K562 (cell line): ENCODE measurements at regions not wholly inside any gene's neighbourhood (a gene's known extent, or its start where the extent isn't known, plus 50 kb on each side); places are given as distances from the start of the nearest gene placed in this dataset.

Experiments
- ATAC-seq: fragments of 200-7000 bp; cut with Tn5 transposase; 3 replicates; pipeline ENCODE4 v1.9.1; 2020; ENCODE audit warnings: moderate library complexity
- BruUV-seq: library from RNA; stranded (reverse); fragments of 400-500 nt; replicated peaks from 2 replicates; lab custom pipeline; 2021; lab: Mats Ljungman, UMichigan
- CTCF ChIA-PET: fragments of 300-600 bp; formaldehyde crosslinking; extraction: SDS; loops from one replicate; lab custom pipeline; 2021; ENCODE audit warnings: low intra/inter-chr PET ratio; lab: Yijun Ruan, JAX
- POLR2A ChIA-PET: fragments of 300-600, 350-650 bp; sonication (Branson Sonifier 250); formaldehyde crosslinking; extraction: SDS; loops from one replicate; lab custom pipeline; 2021; ENCODE audit warnings: antibody characterized with exemption, inconsistent platforms; lab: Yijun Ruan, JAX
- DNase-seq, 4 experiments: peaks; one replicate each; pipeline versions ENCODE4 v3.0.0 to v3.0.0-alpha.2; 2011 to 2018; ENCODE audit warnings: low spot score in 3 of 4, mixed read lengths in 3 of 4; ENCODE audit errors: extremely low read depth in 1 of 4
- FAIRE-seq: peaks from 2 replicates; lab custom pipeline; 2011; peaks lifted over from hg19 to GRCh38; lab: Jason Lieb, UNC
- H2AFZ ChIP-seq: 2 replicates; pipeline ENCODE4 v1.6.0; 2011; ENCODE audit warnings: low read depth, low read length, control low read depth, inconsistent platforms
- H3K27ac ChIP-seq: fragments of 200-600 bp; 3 replicates; pipeline ENCODE4 v1.8.0; 2011; ENCODE audit warnings: low read depth, mild to moderate bottlenecking, control low read depth, inconsistent platforms, low read length, moderate library complexity, mixed read lengths; ENCODE audit errors: extremely low read depth
- H3K27me3 ChIP-seq, 2 experiments: fragments of 300-600 bp in 1 of 2; 2 replicates in 1 of 2; 3 replicates in 1 of 2; pipeline versions ENCODE4 v1.6.0 to v1.8.0; 2011; ENCODE audit warnings: inconsistent platforms in 2 of 2, low read length in 2 of 2, mild to moderate bottlenecking in 1 of 2, mixed read lengths in 1 of 2, moderate library complexity in 1 of 2; ENCODE audit not compliant: control insufficient read depth in 2 of 2, insufficient read depth in 2 of 2
- H3K36me3 ChIP-seq: fragments of 300-600 bp; 3 replicates; pipeline ENCODE4 v1.8.0; 2011; ENCODE audit warnings: mild to moderate bottlenecking, low read length, inconsistent platforms; ENCODE audit not compliant: control insufficient read depth, insufficient read depth
- H3K4me1 ChIP-seq, 2 experiments: fragments of 200-600 bp in 1 of 2; replicated peaks in 1 of 2; 2 replicates in 1 of 2; 3 replicates in 1 of 2; pipeline versions ENCODE4 v1.5.1 to v1.8.0; 2011; ENCODE audit warnings: inconsistent platforms in 2 of 2, low read length in 2 of 2, mild to moderate bottlenecking in 1 of 2, mixed read lengths in 1 of 2, moderate library complexity in 1 of 2; ENCODE audit not compliant: control insufficient read depth in 2 of 2, insufficient read depth in 2 of 2
- H3K4me2 ChIP-seq: 2 replicates; pipeline ENCODE4 v1.6.1; 2011; ENCODE audit warnings: low read length, control low read depth, inconsistent platforms, mixed read lengths; ENCODE audit not compliant: insufficient read depth
- H3K4me3 ChIP-seq: fragments of 200-600 bp; sonication (generic), shearing (Covaris generic); 2 replicates; pipeline ENCODE4 v1.5.1; 2016; ENCODE audit warnings: control low read depth, inconsistent platforms
- H3K79me2 ChIP-seq: fragments of 200-600 bp; 3 replicates; pipeline ENCODE4 v1.8.0; 2011; ENCODE audit warnings: low read length, inconsistent platforms; ENCODE audit not compliant: control insufficient read depth, insufficient read depth
- H3K9ac ChIP-seq, 2 experiments: 2 replicates each; pipeline versions ENCODE4 v1.6.0 to v1.6.1; 2011; ENCODE audit warnings: low read depth in 2 of 2, low read length in 2 of 2, control low read depth in 1 of 2, inconsistent platforms in 1 of 2, mild to moderate bottlenecking in 1 of 2, mixed read lengths in 1 of 2; ENCODE audit not compliant: insufficient read depth in 1 of 2
- H3K9me1 ChIP-seq: one replicate; pipeline ENCODE4 v1.6.0; 2011; ENCODE audit warnings: inconsistent platforms, mild to moderate bottlenecking, low read length, moderate library complexity; ENCODE audit not compliant: control insufficient read depth, insufficient read depth
- H3K9me3 ChIP-seq: replicated peaks from 2 replicates; pipeline ENCODE4 v1.5.1; 2011; ENCODE audit warnings: low read depth, low read length, inconsistent platforms; ENCODE audit not compliant: control insufficient read depth, insufficient read depth
- H4K20me1 ChIP-seq: replicated peaks from 2 replicates; pipeline ENCODE4 v1.6.1; 2011; ENCODE audit warnings: low read length, inconsistent platforms, mixed read lengths; ENCODE audit not compliant: control insufficient read depth, insufficient read depth
- ATF3 ChIP-seq, 2 experiments: fragments of 450-650 bp in 1 of 2; sonication (generic) in 1 of 2; formaldehyde crosslinking in 1 of 2; IDR thresholded peaks in 1 of 2; conservative IDR thresholded peaks in 1 of 2; 2 replicates each; pipeline versions ENCODE4 v1.6.1 to v1.8.1; 2016 to 2023; ENCODE audit warnings: mild to moderate bottlenecking in 2 of 2, moderate library complexity in 2 of 2, inconsistent platforms in 1 of 2, missing genetic modification reagents in 1 of 2
- CBX2 ChIP-seq: fragments of 200-600 bp; sonication (generic); IDR thresholded peaks from one replicate; pipeline ENCODE4 v1.6.1; 2012; ENCODE audit warnings: mild to moderate bottlenecking, low read length, inconsistent platforms; ENCODE audit not compliant: insufficient read depth, poor library complexity, severe bottlenecking
- E2F6 ChIP-seq, 2 experiments: IDR thresholded peaks; 2 replicates each; pipeline ENCODE4 v1.6.1; 2011; ENCODE audit warnings: borderline replicate concordance in 1 of 2, control low read depth in 1 of 2, low read depth in 1 of 2, low read length in 1 of 2, mild to moderate bottlenecking in 1 of 2, mixed read lengths in 1 of 2, moderate library complexity in 1 of 2; ENCODE audit not compliant: insufficient read depth in 1 of 2, insufficient read length in 1 of 2, poor library complexity in 1 of 2, severe bottlenecking in 1 of 2; ENCODE audit errors: extremely low read depth in 1 of 2
- ELK1 ChIP-seq: sonication (generic); formaldehyde crosslinking; IDR thresholded peaks from 2 replicates; pipeline ENCODE4 v1.8.1; 2022; ENCODE audit warnings: missing genetic modification reagents
- GMEB1 ChIP-seq: fragments of 250-450 bp; sonication (Bioruptor Pico); IDR thresholded peaks from 2 replicates; pipeline ENCODE4 v1.4.0; 2020; ENCODE audit warnings: mild to moderate bottlenecking
- HBP1 ChIP-seq: fragments of 450-650 bp; formaldehyde crosslinking; IDR thresholded peaks from 2 replicates; pipeline ENCODE4 v1.4.0; 2022; ENCODE audit warnings: missing genetic modification characterization
- MCM3 ChIP-seq: fragments of 450-650 bp; IDR thresholded peaks from 2 replicates; pipeline ENCODE4 v1.6.1; 2016
- TFE3 ChIP-seq: fragments of 450-650 bp; formaldehyde crosslinking; IDR thresholded peaks from 2 replicates; pipeline ENCODE4 v1.4.0; 2020; ENCODE audit warnings: mild to moderate bottlenecking, mixed read lengths
- XRCC3 ChIP-seq: fragments of 450-650 bp; IDR thresholded peaks from 2 replicates; pipeline ENCODE4 v1.6.1; 2017; ENCODE audit warnings: mild to moderate bottlenecking, moderate library complexity
- ZC3H8 ChIP-seq: fragments of 450-650 bp; IDR thresholded peaks from 2 replicates; pipeline ENCODE4 v1.6.1; 2017
- ZNF277 ChIP-seq: fragments of 250-450 bp; sonication (Bioruptor Pico); IDR thresholded peaks from 2 replicates; pipeline ENCODE4 v1.8.0; 2022; ENCODE audit warnings: inconsistent platforms, mild to moderate bottlenecking, moderate library complexity, borderline replicate concordance
- ZNF764 ChIP-seq: fragments of 250-450 bp; sonication (Bioruptor Pico); IDR thresholded peaks from 2 replicates; pipeline ENCODE4 v1.4.0; 2020; ENCODE audit warnings: low read depth, mild to moderate bottlenecking, moderate library complexity
- WGBS: fragments of 100-300 bp; shearing (Covaris generic); methylation state at CpG from one replicate; pipeline ENCODE4 v1.1.6; 2016; ENCODE audit warnings: low coverage, mixed read lengths; ENCODE audit not compliant: insufficient coverage; ENCODE audit errors: missing lambda C conversion rate; 5-methylcytosine and 5-hydroxymethylcytosine counted together
- in situ Hi-C: fragments of 300-500 bp; cut with MboI; formaldehyde crosslinking; loops from 4 replicates; pipeline ENCODE4 v1.15.0; 2018; ENCODE audit warnings: inconsistent platforms, mixed read lengths
- intact Hi-C: fragments of 100-400 bp; cut with micrococcal nuclease; formaldehyde crosslinking; loops from 2 replicates; pipeline ENCODE4 v1.14.2; 2022

- no peak overlapping the region for H3K9ac ChIP-seq
- no peaks in the 10 kb centered on the region for H3K79me2 ChIP-seq
- H2AFZ ChIP-seq, result no peak overlapping the region
- CTCF ChIA-PET, result no interaction called here
- H3K9me1 ChIP-seq, result no peaks in the 10 kb centered on the region
- ATAC-seq, result no peak
- H4K20me1 ChIP-seq, result no peaks in the 10 kb centered on the region
- WGBS, result 0% methylated on average over 1 of the region's 1 CpG
- no peak for FAIRE-seq
- in situ Hi-C loops, result loop anchor here (25.0 kb wide), 1 partner anchor 748 kb away; the partner anchor contains the start of genes ARHGDIB and PDE6H
- H3K4me3 ChIP-seq, result no peak overlapping the region
- intact Hi-C loops, result no loop called here
- H3K9me3 ChIP-seq, result no peaks in the 10 kb centered on the region
- H3K4me2 ChIP-seq, result no peak overlapping the region
- H3K4me1 ChIP-seq, result 0 out of 5 replicates have a peak, but pooled peaks cover 0 to 2% of the 10 kb centered on the region in 2 experiments
- no peaks in the 10 kb centered on the region for H3K27me3 ChIP-seq
- no peak overlapping the region for H3K27ac ChIP-seq
- DNase-seq, result no peak
- H3K36me3 ChIP-seq, result no peaks in the 10 kb centered on the region
- BruUV-seq, result no TSS peak
- POLR2A ChIA-PET, result interaction anchor here (0.6 kb wide), 1 partner anchor 17 kb away, joined by 4 read pairs; no protein-coding TSS in a partner anchor
- TF ChIP-seq ZC3H8 (no peak), ZNF764 (CRISPR knock-in tag) (no peak), GMEB1 (CRISPR knock-in tag) (no peak), E2F6 (IDR thresholded peaks at IDR 0.05; ENCODE audit: borderline replicate concordance in 1 of 2, extremely low read depth in 1 of 2, insufficient read depth in 1 of 2, insufficient read length in 1 of 2, low read depth in 1 of 2, low read length in 1 of 2, poor library complexity in 1 of 2, severe bottlenecking in 1 of 2) (no peak), MCM3 (no peak), ELK1 (CRISPR knock-in tag) (no peak), ATF3 (IDR thresholded peaks at IDR 0.05) (no peak), ATF3 (CRISPR knock-in tag; conservative IDR thresholded peaks at IDR 0.05) (no peak), CBX2 (no peak), XRCC3 (no peak), TFE3 (CRISPR knock-in tag) (no peak), HBP1 (no peak), ZNF277 (CRISPR knock-in tag) (no peak)
Measured at GRCh38 chr12:14214495-14214894, 151.0 kb upstream of the ATF7IP start.
